ENCODE measurements at regions not wholly inside any gene's neighbourhood (a gene's known extent, or its start where the extent isn't known, plus 50 kb on each side); places are given as distances from the start of the nearest gene placed in this dataset.
"Not testable (repeated sequence)": the region's sequence is repeated elsewhere in the genome, so short reads cannot be mapped to it uniquely, and the experiment has no call there.

GRCh38 chr5:85588268-85588667 lies 1029.5 kb upstream of the COX7C start:
- TF ChIP-seq CTCF (conservative IDR thresholded peaks at IDR 0.05; ENCODE audit: low read depth, low read length); EZH2 (IDR thresholded peaks at IDR 0.05; ENCODE audit: borderline replicate concordance, low read depth, low read length, poor library complexity, severe bottlenecking): not testable (repeated sequence)

All from A673 (cell line).